Choroid plexus epithelial cell (primary cell): ENCODE measurements at regions not wholly inside any gene's neighbourhood (a gene's known extent, or its start where the extent isn't known, plus 50 kb on each side); places are given as distances from the start of the nearest gene placed in this dataset.

Source experiments
- DNase-seq: peaks from one replicate; pipeline ENCODE4 v3.0.0-alpha.2; 2010; ENCODE audit warnings: low read depth
- H3K4me3 ChIP-seq: 2 replicates; pipeline ENCODE4 v1.5.1; 2011; ENCODE audit warnings: low read depth, mild to moderate bottlenecking, control low read depth, low read length, moderate library complexity
- CTCF ChIP-seq: conservative IDR thresholded peaks from 2 replicates; pipeline ENCODE4 v1.5.1; 2011; ENCODE audit warnings: low read depth, mild to moderate bottlenecking, control low read depth, inconsistent platforms, low read length, moderate library complexity

GRCh38 chr2:120938045-120938771 lies 202.5 kb downstream of the GLI2 start:
- no peak for DNase-seq
- no peak for TF ChIP-seq CTCF
- no peak overlapping the region for H3K4me3 ChIP-seq

GRCh38 chr2:120939595-120940318 lies 204.1 kb downstream of the GLI2 start:
- no peak for TF ChIP-seq CTCF
- DNase-seq, result peak; percentile 91
- no peak overlapping the region for H3K4me3 ChIP-seq

- no peak for DNase-seq
- no peak for TF ChIP-seq CTCF
- no peak overlapping the region for H3K4me3 ChIP-seq
Observed at GRCh38 chr2:120940319-120940696, 204.6 kb downstream of the GLI2 start.

- no peak overlapping the region for H3K4me3 ChIP-seq
- TF ChIP-seq CTCF, result no peak
- no peak for DNase-seq
Observed at GRCh38 chr2:120940726-120941256, 205.1 kb downstream of the GLI2 start.

- TF ChIP-seq CTCF, result no peak
- DNase-seq, result no peak
- H3K4me3 ChIP-seq, result no peak overlapping the region
Observed at GRCh38 chr2:120941571-120942120, 206.0 kb downstream of the GLI2 start.

GRCh38 chr2:120942658-120943057 lies 207.0 kb downstream of the GLI2 start:
- H3K4me3 ChIP-seq, result no peak overlapping the region
- no peak for TF ChIP-seq CTCF
- no peak for DNase-seq
